ENCODE measurements at regions not wholly inside any gene's neighbourhood (a gene's known extent, or its start where the extent isn't known, plus 50 kb on each side); places are given as distances from the start of the nearest gene placed in this dataset.

DNA sequence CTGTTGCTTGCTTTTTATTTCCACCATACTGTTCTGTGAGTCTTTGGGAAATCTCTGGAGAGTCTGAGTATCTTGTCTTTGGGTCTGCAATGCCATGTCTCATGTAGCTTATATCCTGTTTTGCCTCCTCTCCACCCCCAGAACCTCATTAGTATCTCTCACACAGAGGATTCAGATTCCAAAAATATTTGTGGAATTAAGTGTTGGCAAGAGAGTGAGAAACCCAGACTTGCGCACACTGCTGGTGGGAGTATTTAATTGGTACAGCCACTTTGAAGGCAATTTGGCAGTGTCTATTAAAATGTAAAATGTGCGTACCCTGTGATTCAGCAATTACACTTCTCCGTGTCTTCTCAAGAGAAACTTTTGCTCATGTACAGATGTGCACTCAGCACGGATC lies 68.6 kb downstream of the ZNF621 start:
- Histone ChIP-seq H3K9me3 (ENCODE audit: low read depth) (no peaks in the 10 kb centered on the region), H3K4me2 (no peak overlapping the region), H3K4me1 (ENCODE audit: insufficient read depth) (no peaks in the 10 kb centered on the region), H3K9me2 (replicated peaks; ENCODE audit: insufficient read depth) (no peaks in the 10 kb centered on the region), H3K27me3 (no peaks in the 10 kb centered on the region), H4K20me1 (ENCODE audit: insufficient read depth, poor library complexity, severe bottlenecking) (no peaks in the 10 kb centered on the region), H2AFZ (no peak overlapping the region), H3K36me3 (replicated peaks; ENCODE audit: insufficient read depth, low read depth) (no peaks in the 10 kb centered on the region), H3K27ac (no peak overlapping the region), H3K4me3 (no peak overlapping the region), H3K79me2 (no peaks in the 10 kb centered on the region)
- TF ChIP-seq, protein P1, sequence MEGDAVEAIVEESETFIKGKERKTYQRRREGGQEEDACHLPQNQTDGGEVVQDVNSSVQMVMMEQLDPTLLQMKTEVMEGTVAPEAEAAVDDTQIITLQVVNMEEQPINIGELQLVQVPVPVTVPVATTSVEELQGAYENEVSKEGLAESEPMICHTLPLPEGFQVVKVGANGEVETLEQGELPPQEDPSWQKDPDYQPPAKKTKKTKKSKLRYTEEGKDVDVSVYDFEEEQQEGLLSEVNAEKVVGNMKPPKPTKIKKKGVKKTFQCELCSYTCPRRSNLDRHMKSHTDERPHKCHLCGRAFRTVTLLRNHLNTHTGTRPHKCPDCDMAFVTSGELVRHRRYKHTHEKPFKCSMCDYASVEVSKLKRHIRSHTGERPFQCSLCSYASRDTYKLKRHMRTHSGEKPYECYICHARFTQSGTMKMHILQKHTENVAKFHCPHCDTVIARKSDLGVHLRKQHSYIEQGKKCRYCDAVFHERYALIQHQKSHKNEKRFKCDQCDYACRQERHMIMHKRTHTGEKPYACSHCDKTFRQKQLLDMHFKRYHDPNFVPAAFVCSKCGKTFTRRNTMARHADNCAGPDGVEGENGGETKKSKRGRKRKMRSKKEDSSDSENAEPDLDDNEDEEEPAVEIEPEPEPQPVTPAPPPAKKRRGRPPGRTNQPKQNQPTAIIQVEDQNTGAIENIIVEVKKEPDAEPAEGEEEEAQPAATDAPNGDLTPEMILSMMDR (IDR thresholded peaks at IDR 0.05; ENCODE audit: poor library complexity), result no peak
- no peak for TF ChIP-seq EZH2 (IDR thresholded peaks at IDR 0.05; ENCODE audit: borderline replicate concordance)
- TF ChIP-seq EZH2phosphoT487 (IDR thresholded peaks at IDR 0.05; ENCODE audit: low read depth, severe bottlenecking, unreplicated experiment), result no peak
- no peak for DNase-seq (ENCODE audit: low spot score)
- 80% methylated on average over 4 of the region's 4 CpGs for WGBS (ENCODE audit: low lambda C conversion rate, missing lambda C conversion rate)

- no peak overlapping the region for H3K27ac ChIP-seq
- H3K36me3 ChIP-seq (replicated peaks; ENCODE audit: insufficient read depth, low read depth), result no peaks in the 10 kb centered on the region
- TF ChIP-seq, protein P1 (IDR thresholded peaks at IDR 0.05; ENCODE audit: poor library complexity), result no peak
- TF ChIP-seq EZH2 (IDR thresholded peaks at IDR 0.05; ENCODE audit: borderline replicate concordance) (no peak), EZH2phosphoT487 (IDR thresholded peaks at IDR 0.05; ENCODE audit: low read depth, severe bottlenecking, unreplicated experiment) (no peak)
- no peak overlapping the region for H2AFZ ChIP-seq
- no peak for DNase-seq (ENCODE audit: low spot score)
- no peaks in the 10 kb centered on the region for H4K20me1 ChIP-seq (ENCODE audit: insufficient read depth, poor library complexity, severe bottlenecking)
- H3K79me2 ChIP-seq, result no peaks in the 10 kb centered on the region
- no peaks in the 10 kb centered on the region for H3K9me3 ChIP-seq (ENCODE audit: low read depth)
- no peak overlapping the region for H3K4me2 ChIP-seq
- H3K9me2 ChIP-seq (replicated peaks; ENCODE audit: insufficient read depth), result no peaks in the 10 kb centered on the region
- H3K4me1 ChIP-seq (ENCODE audit: insufficient read depth), result no peaks in the 10 kb centered on the region
- 93% methylated on average over 3 of the region's 3 CpGs for WGBS (ENCODE audit: low lambda C conversion rate, missing lambda C conversion rate)
- no peak overlapping the region for H3K4me3 ChIP-seq
- no peaks in the 10 kb centered on the region for H3K27me3 ChIP-seq
Measured at GRCh38 chr3:40597441-40597840, 72.7 kb downstream of the ZNF621 start.

DNA sequence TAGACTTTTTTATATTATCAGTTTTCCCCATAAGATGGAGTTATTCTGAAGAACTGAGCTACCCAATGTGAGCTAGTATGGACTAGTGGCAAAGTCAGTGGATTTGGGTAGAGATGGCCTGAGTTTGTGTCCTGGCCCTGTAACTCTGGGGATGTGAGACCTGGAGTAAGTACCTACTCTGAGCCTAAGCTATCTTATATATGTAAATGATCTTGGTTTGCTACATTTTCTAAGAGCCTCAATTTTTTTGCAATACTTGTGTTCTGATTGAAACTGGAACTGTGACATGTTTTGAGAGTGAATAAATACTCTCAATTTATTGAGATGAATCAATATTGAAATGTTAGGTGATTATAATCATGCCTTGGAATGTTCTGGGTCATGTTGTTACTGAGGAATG lies 73.6 kb downstream of the ZNF621 start:
- H3K9me3 ChIP-seq (ENCODE audit: low read depth), result no peaks in the 10 kb centered on the region
- no peaks in the 10 kb centered on the region for H3K27me3 ChIP-seq
- H3K4me3 ChIP-seq, result no peak overlapping the region
- H4K20me1 ChIP-seq (ENCODE audit: insufficient read depth, poor library complexity, severe bottlenecking), result no peaks in the 10 kb centered on the region
- H3K4me1 ChIP-seq (ENCODE audit: insufficient read depth), result no peaks in the 10 kb centered on the region
- no peak overlapping the region for H2AFZ ChIP-seq
- no peaks in the 10 kb centered on the region for H3K36me3 ChIP-seq (replicated peaks; ENCODE audit: insufficient read depth, low read depth)
- TF ChIP-seq, protein P1 (IDR thresholded peaks at IDR 0.05; ENCODE audit: poor library complexity), result no peak
- TF ChIP-seq EZH2 (IDR thresholded peaks at IDR 0.05; ENCODE audit: borderline replicate concordance) (no peak), EZH2phosphoT487 (IDR thresholded peaks at IDR 0.05; ENCODE audit: low read depth, severe bottlenecking, unreplicated experiment) (no peak)
- no peaks in the 10 kb centered on the region for H3K79me2 ChIP-seq
- H3K4me2 ChIP-seq, result no peak overlapping the region
- no peaks in the 10 kb centered on the region for H3K9me2 ChIP-seq (replicated peaks; ENCODE audit: insufficient read depth)
- DNase-seq (ENCODE audit: low spot score), result no peak
- H3K27ac ChIP-seq, result no peak overlapping the region

- no peaks in the 10 kb centered on the region for H3K79me2 ChIP-seq
- no peaks in the 10 kb centered on the region for H3K9me3 ChIP-seq (ENCODE audit: low read depth)
- TF ChIP-seq, protein P1 (IDR thresholded peaks at IDR 0.05; ENCODE audit: poor library complexity), result no peak
- TF ChIP-seq EZH2 (IDR thresholded peaks at IDR 0.05; ENCODE audit: borderline replicate concordance), result no peak
- no peak for TF ChIP-seq EZH2phosphoT487 (IDR thresholded peaks at IDR 0.05; ENCODE audit: low read depth, severe bottlenecking, unreplicated experiment)
- no peak overlapping the region for H3K4me3 ChIP-seq
- H3K27me3 ChIP-seq, result no peaks in the 10 kb centered on the region
- no peaks in the 10 kb centered on the region for H3K36me3 ChIP-seq (replicated peaks; ENCODE audit: insufficient read depth, low read depth)
- DNase-seq (ENCODE audit: low spot score), result no peak
- H2AFZ ChIP-seq, result no peak overlapping the region
- WGBS (ENCODE audit: low lambda C conversion rate, missing lambda C conversion rate), result 96% methylated on average over 3 of the region's 3 CpGs
- H3K27ac ChIP-seq, result no peak overlapping the region
- no peaks in the 10 kb centered on the region for H4K20me1 ChIP-seq (ENCODE audit: insufficient read depth, poor library complexity, severe bottlenecking)
- no peak overlapping the region for H3K4me2 ChIP-seq
- no peaks in the 10 kb centered on the region for H3K9me2 ChIP-seq (replicated peaks; ENCODE audit: insufficient read depth)
- H3K4me1 ChIP-seq (ENCODE audit: insufficient read depth), result no peaks in the 10 kb centered on the region
Measured at GRCh38 chr3:40598962-40599361, 74.2 kb downstream of the ZNF621 start.

All from hepatocyte (in vitro differentiated cells).